ENCODE measurements at regions not wholly inside any gene's neighbourhood (a gene's known extent, or its start where the extent isn't known, plus 50 kb on each side); places are given as distances from the start of the nearest gene placed in this dataset.

- TF ChIP-seq CTCF (IDR thresholded peaks at IDR 0.05; ENCODE audit: low read depth, low read length, poor library complexity, severe bottlenecking) (no peak), EZH2phosphoT487 (IDR thresholded peaks at IDR 0.05; ENCODE audit: borderline replicate concordance, low read length) (no peak)
Measured at GRCh38 chr5:5726401-5726800, 303.9 kb downstream of the ICE1 start.

Measured in DOHH2 (cell line).